GM18519 (cell line): ENCODE measurements at regions not wholly inside any gene's neighbourhood (a gene's known extent, or its start where the extent isn't known, plus 50 kb on each side); places are given as distances from the start of the nearest gene placed in this dataset.
"Not testable (repeated sequence)": the region's sequence is repeated elsewhere in the genome, so short reads cannot be mapped to it uniquely, and the experiment has no call there.

ENCODE experiments used
- ATAC-seq: cut with Tn5 transposase; IDR thresholded peaks from one replicate; pipeline ENCODE4 v1.9.1; 2021; ENCODE audit warnings: mild to moderate bottlenecking, moderate library complexity; ENCODE audit not compliant: unreplicated experiment, low FRiP score

DNA sequence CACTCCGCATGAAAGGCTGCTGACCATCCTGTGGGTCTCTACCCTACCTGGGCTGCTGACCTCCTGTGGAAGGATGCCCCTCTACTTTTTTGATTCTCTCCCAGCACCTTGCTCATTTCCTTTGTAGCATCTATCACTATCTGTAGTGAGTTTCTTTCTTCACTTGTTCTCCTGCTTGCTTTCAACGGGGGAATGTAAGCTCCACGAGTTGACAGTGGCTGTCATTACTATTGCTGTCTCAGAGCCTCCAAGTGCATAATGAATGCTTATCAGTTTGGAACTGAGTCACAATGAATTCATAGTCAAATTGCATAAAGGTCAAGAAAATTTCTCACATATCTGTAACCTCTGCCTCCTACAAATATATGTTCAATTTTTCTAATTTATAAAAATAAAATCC, 477.7 kb downstream of the PLCL1 start:
- ATAC-seq: no peak

DNA sequence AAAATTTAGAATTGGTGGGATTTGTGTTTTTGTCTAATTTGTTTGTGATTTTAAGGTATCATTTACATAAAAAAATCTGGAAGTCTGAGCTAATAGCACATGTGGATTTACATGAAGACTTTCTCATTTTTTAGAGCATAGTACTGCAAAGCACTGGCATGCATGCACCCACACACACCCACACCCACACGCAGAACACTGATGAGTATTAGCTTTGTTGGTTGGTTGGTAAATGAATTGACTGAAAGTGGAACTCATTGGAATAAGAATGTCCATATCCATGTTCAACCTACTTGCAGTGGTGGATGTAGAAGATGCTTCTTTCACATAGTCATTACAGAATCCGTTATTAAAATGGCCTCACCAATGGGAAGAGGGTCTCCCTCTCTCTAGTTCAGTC, 475.8 kb downstream of the PLCL1 start:
- ATAC-seq: no peak

DNA sequence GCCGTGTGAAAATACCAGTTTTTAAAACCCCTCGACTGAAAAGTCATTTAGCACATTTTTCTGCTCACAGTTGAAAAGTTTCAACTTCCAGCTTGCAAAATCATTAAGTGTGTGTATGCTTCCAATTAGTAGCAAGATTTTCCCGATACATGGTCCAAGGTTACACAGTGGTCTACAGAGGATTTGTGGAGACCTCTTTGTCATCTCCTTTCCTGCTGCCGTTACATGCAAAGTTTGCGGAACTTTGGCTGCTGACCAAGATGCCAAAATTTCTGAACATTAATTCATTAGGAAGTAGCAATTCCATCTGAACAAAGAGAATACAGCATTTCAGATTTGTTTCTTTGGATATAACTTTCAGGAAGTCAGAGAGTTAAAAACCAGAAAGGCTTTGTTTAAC, 474.6 kb downstream of the PLCL1 start:
- ATAC-seq: no peak

DNA sequence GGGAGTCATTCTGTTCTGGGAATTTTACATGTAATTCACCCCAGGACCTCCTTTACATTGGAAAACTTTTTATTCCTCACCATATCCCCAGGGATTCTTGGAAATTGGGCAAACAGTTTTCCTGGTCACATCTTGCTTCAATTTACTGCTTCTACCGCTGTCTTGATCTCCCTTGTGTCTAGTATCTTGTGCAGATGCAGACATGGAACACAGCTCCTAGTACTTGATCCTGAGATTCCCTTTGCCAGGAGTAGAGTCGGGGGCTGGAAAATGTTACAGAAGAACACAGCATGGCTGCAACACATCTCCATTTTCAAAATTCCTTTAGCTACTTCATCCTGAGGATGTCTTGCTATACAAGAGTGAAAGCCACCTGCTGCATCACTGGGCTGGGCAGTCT, 472.8 kb downstream of the PLCL1 start:
- no peak for ATAC-seq

DNA sequence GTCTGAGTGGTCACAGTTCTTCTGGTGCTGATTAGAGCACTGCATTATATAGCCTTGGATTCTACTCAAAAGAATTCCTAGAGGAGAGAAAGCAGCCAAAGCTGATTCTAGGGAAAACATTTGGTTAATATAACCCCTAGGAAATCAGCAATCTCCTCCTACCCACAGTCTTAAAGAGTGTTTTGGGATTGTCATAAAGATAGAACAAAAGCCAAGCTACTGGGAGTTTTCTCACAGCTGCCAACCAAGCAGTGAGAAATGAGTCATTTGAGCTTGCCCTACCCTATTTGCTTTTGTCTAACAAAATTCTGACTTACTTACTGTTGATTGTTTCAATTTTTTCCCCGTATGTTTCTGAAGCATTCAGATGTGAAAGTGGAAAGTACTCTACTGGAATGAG, 469.3 kb downstream of the PLCL1 start:
- no peak for ATAC-seq

DNA sequence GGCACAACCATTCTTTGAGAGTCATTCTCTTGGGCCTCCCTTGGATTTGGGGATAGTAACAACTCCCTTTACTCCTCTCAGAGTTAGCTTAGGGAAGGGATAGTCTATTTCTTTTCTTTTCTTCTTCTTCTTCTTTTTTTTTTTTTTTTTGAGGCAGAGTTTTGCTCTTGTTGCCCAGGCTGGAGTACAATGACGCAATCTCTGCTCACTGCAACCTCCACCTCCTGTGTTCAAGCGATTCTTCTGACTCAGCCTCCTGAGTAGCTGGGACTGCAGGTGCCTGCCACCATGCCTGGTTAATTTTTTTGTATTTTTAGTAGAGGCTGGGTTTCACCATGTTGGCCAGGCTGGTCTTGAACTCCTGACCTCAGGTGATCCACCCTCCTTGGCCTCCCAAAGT, 465.8 kb downstream of the PLCL1 start:
- ATAC-seq: not testable (repeated sequence)

DNA sequence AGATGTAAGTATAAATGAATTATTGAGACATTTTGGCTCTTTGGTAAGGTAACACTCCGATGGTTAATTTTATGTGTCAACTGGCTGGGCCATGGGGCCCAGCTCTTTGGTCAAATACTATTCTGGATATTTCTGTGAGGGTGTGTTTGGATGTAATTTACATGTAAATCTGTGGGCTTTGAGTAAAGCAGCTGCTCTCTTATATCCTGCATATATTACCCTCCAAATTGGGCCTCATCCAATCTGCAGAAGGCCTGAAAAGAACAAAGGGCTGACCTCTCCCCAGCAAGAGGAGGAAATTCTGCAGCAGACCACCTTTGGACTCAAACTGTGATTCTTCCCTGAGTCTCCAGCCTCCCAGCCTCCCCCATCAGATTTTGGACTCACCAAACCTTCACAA, 464.1 kb downstream of the PLCL1 start:
- ATAC-seq: no peak

DNA sequence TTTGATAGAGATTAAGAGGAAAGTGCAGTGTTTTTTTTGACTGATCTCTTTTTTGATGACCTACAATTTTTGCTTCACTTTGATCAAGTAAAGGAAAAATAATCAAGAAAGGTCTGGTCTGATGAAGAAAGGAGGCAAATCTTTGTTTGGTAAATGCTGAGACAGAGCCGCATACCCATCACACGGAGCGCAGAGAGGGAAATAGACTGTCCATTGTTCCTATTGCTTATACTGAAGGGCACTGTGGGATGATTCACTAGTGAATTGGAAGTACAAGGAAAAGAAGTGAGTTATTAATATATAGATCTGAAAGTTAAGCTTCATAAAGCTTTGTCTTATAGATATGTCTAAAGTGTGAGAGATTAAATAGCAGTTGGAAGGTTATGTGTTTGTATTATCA, 455.1 kb downstream of the PLCL1 start:
- no peak for ATAC-seq

DNA sequence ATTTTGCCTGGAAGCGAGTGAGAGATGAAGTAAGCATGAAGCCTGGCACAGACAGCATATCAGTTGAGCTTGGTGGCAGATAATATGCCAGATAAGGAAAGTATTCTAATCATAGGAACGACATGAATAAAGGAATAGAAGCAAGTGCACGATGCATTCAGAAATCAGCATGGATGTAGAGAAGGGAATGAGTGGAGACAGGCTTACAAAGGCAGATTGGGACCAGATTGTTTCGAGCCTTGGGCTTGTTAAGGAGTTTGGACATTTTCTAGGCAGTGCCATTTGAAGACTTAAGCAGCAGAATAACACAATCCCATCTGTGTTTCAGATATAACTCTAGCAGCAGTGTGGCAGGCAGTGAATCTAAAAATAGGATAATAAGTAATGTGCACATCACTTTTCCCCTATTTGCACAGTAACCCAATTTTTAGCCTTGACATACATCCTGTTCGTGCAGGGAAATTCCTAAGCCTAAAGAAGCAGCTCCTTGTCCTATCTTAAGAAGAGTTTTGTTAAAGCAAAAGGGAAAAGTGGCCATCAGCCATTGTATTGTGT, 450.2 kb downstream of the PLCL1 start:
- no peak for ATAC-seq

DNA sequence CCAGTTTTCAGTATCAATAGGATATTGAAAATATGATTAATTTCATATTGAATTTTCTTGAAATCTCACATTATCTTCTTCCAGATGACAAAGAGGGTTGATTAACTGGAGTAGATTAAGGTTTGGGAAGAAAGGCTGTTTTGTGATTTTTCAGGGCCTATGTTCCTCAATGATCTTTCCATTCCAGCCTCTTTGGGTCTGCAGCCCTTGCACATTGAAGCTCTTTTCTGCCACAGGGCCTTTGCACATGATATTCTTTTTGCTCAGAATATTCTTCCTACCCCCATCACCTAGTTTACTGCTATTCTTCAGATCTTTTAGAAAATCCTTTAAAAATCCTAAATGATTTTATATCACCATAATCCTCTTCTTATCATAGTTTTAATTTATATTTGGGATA, 449.6 kb downstream of the PLCL1 start:
- no peak for ATAC-seq

DNA sequence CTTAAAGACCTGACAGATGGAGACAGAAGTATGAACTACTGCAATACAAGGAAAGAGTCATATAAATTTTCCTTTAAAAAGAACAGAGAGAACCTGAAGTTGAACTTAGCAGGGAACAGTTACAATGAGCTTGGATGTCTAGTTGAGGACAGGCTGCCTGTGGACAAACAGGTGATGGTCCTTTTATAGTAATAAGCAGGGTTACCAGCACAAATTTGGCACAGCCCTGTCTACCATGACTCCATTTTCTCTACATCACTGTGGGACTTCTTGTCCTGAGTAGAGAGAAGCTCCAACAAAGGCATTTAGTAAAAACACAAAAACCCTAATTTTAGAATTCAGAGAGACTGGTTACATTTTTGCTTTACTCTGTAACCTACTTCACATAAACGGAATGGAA, 448.1 kb downstream of the PLCL1 start:
- ATAC-seq: no peak

DNA sequence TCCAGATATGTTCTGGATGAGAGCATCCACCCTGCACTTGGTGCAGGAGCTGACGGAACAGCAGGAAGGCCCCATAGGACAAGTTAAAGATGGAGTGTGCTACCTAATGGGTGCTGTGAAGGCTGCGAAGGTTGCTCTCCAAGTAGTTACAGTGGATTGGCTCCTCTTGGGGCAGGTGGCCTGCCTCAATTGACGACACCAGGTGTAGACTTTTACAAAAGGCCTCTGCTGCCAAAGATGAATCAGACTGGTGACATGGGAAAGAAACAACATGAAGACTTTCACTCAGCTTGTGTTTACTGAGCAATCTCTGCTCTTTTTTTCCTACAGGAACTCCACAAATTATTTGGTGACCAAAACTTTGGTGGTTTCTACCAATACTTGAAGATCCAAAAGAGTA, 437.7 kb downstream of the PLCL1 start:
- ATAC-seq: no peak

DNA sequence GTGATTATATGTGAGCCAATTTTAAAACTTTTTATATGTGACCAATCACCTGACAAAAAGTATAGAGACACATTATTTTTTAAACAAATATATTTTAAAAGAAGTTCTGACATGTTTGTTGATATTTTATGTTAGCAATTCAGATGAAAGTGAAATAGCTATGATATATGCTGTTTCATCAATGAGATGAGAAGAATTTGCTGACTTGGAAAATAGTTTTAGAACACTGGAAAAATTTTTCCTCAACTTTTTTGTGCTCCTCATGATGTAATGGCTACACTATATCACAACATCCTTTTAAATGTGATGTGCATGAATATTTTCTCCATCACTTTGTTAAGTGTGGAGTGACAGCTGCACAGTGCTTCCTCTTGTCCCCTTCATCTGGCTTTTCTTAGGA, 434.0 kb downstream of the PLCL1 start:
- no peak for ATAC-seq

DNA sequence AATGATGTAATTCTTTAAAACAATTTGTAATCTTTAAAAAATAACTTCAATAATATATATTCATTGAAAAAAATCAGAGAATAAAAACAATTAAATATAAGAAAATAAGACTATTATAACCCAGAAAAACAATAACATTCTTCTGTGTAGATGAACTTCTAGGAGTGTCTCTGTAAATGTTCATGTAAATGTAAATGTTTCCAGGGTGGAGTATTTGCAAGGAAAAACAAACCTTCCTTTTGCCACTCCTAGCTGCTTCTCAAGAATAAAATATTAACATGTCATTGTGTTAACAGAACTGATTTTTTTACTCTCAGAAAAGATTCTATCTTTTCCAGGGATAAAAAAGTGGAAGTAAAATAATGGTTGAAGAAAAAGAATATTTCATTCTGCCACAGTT, 431.9 kb downstream of the PLCL1 start:
- no peak for ATAC-seq

DNA sequence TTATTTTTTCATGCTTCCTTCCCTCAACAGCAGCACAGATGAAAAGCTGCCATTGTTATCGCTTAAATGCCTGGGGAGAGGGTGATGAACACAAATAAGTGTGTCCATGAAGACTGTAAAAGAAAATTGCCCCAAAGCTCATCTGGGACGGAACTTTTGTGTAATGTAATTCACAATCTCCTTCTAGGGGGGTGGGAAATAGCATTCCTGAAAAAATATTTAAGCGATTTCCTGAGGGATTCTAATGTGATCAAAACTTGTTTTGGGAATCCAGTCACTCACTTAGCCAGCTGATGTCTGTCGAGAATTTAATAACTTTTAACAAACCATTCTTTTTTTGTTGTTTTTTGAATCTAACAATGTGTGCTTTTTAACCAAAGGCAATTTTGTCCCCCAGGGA, 427.9 kb downstream of the PLCL1 start:
- ATAC-seq: no peak

DNA sequence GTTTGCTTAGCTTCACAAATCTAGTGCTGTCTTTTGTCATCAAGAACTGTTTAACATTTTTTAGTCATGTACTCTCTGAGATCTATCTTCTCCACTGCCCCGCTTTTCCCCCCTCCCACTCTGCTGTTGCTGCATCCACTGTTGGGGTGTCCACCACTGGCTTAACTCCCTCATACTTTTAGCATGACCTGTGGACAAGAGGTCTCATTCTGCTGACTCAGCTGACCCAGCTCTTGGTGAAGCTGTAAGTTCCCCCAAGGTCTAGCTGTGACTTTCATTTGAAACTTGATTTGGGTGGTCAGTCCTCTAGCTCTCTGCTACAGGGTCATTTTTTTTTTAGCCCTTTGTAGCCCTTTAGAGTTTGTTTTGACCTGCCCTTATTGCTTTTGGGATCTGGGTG, 427.2 kb downstream of the PLCL1 start:
- ATAC-seq: no peak

DNA sequence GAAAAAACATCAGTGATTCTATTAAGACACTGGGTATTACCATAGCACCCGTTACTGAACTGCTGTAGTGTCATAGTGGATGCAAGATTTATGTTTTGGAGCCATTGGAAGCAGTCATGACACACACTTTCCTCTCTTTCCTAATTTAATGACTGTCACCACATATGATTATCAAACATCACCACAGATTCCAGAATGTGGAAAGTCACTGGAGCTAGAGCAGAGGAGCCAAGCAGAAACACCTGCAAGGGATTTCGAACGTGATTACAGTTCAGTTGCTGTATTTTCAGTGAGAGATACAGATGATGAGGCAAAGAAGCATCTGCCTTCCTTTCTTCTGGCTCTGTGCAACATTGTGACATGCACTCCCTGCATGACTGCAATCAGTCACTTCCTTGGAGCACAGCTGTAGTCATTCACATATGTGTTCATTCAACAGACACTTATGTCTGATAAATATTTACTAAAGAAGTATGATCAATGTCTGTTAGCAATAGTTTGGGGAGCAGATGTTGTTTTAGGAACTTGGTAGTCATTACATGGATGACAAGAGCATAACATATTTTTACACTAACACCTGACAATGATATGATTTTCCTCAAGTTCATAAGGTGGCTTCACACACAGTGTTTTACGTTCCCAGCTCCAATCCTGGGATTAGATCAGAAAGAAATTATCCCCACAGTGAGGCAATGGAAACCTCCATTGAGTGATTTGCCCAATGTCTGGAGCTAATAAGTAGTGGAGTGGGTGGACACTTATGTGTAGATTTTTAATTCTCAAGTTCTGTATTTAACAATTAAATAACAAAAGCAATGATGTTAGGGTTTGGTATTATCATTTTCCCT, 416.6 kb downstream of the PLCL1 start:
- ATAC-seq: no peak

DNA sequence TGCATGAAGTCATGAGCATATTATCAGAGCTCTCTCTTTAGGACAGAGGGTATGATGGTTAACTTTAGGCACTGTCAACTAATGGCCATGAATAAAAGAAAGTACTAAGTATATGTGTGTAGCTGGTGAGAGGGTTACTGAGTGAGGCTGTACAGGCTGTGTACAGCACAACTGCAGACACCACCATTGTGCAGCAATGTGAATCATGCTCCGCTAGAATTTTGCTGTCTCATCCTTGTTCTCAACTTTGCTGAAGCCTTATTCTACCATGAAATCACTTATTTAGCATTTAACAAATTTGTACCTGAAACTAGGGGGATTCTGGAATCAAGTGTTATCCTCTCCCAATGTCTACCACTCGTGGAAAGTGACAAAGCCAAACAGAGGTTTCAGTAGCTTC, 414.9 kb downstream of the PLCL1 start:
- no peak for ATAC-seq

DNA sequence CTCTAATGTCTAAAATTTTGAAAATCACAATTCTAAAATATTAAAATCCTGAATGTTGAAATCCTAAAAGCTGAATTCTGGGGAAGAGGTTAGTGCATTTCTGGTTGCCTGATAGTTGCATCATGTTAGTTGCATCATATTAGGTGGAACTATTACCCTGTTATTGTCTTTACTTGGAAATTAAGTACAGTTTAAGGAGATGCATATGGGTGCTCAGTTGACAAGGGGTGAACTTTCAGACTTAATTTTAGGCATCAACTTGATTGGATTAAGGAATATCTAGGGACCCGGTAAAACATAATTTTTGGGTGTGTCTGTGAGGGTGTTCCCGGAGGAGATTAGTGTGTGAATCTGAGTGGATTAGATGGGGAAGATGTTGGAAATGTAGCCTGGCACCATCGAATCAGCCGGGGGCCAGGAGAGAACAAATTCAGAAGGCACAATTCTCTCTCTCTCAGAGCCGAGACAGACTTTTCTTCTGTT, 409.8 kb downstream of the PLCL1 start:
- ATAC-seq: no peak

DNA sequence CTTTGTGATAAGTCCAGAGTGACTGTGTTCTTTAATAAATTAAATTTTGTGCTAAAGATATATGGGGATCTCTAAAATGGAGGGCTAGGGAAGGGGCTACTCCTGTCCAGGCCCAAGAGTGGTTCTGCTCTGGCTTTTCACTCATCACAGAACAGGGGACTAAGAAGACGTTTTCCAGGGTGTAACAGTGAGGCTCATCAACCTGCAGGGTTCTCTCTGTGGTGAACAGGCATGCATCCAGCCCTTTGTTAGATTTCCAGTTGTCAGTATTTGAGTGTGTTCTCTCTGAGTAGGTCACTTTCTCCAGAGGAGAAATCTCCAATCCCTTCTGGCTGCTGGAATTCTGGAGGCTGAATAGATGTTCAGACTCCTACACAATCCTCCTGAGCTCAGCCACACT, 408.9 kb downstream of the PLCL1 start:
- no peak for ATAC-seq

DNA sequence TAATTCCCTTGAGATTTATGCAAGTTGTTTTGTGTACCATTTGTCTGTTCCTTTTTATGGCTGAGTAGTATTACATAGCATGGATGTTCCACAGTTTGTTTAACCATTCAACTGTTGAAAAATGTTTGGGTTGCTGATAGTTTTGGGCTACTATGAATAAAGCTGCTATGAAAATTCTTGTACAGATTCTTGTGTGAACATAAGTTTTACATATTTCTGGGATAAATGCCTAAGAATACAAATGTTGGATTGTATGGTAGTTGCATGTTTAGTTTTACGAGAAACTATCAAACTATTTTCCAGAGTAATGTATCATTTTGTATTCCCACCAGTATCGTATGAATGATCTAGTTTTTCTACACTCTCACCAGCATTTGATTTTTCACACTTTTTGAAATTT, 407.3 kb downstream of the PLCL1 start:
- no peak for ATAC-seq

DNA sequence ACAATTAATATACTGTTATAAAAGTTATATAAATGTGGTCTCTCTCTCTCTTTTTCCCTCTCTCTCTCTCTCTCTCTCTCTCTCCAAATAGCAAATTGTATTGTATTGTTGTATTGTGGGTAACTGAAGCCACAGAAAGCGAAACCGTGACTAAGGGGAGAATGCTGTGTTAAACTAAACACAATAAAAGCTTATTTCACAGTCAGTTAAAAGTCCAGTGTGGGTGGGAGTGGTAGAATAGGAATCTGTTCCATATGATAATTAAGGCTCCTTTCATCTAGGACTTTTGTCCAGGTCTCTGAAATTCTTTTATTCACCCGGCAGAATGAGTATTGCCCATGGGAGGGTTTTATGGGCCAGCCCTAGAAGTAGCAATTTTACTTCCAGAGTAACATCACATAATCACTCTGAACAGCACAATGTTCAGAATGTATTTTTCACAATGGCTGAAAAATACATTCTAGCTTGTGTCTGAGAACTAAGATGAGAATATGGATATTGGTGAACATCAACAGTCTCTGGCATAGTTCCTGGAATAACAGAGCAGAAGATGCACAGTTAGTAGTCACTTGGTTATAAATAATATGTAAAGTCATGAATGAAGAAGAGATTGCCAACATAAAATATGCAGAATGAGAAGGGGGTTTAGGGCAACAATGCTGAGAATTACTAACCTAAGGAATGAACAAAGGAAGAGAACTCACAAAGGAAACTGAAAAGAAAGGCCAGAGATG, 399.1 kb downstream of the PLCL1 start:
- no peak for ATAC-seq
